Thoracic aorta (tissue), 2 donors: ENCODE measurements at regions not wholly inside any gene's neighbourhood (a gene's known extent, or its start where the extent isn't known, plus 50 kb on each side); places are given as distances from the start of the nearest gene placed in this dataset.

Experiments used
- ATAC-seq: fragments of 150-250 bp; one replicate; pipeline ENCODE4 v1.8.0; 2017; ENCODE audit warnings: low read depth; ENCODE audit not compliant: insufficient number of reproducible peaks, low FRiP score
- DNase-seq: peaks from one replicate; pipeline ENCODE4 v3.0.0-alpha.2; 2020; ENCODE audit warnings: low spot score
- H3K27ac ChIP-seq, 2 donors: fragments of 200-600 bp; sonication (generic); 1 replicate in 1 of 2; 2 replicates in 1 of 2; pipeline ENCODE4 v1.5.1; 2016; ENCODE audit warnings: mild to moderate bottlenecking in 2 of 2, moderate library complexity in 2 of 2
- H3K27me3 ChIP-seq: fragments of 200-600 bp; sonication (generic); replicated peaks from 2 replicates; pipeline ENCODE4 v1.6.0; 2016; ENCODE audit warnings: mild to moderate bottlenecking; ENCODE audit not compliant: insufficient read depth
- H3K36me3 ChIP-seq: fragments of 200-600 bp; sonication (generic); one replicate; pipeline ENCODE4 v1.5.1; 2016
- H3K4me1 ChIP-seq, 2 donors: fragments of 200-600 bp; sonication (generic); 1 replicate in 1 of 2; 2 replicates in 1 of 2; pipeline versions ENCODE4 v1.5.1 to v1.6.0; 2016; ENCODE audit warnings: low read depth in 2 of 2, mild to moderate bottlenecking in 1 of 2; ENCODE audit not compliant: control insufficient read depth in 1 of 2
- H3K4me3 ChIP-seq: fragments of 200-600 bp; sonication (generic); 2 replicates; pipeline ENCODE4 v1.5.1; 2016; ENCODE audit warnings: mild to moderate bottlenecking
- H3K9me3 ChIP-seq: fragments of 200-600 bp; sonication (generic); 2 replicates; pipeline ENCODE4 v1.5.1; 2016
- CTCF ChIP-seq: fragments of 200-600 bp; sonication (generic); IDR thresholded peaks from one replicate; pipeline ENCODE4 v1.5.1; 2019; ENCODE audit warnings: antibody characterized with exemption

DNA sequence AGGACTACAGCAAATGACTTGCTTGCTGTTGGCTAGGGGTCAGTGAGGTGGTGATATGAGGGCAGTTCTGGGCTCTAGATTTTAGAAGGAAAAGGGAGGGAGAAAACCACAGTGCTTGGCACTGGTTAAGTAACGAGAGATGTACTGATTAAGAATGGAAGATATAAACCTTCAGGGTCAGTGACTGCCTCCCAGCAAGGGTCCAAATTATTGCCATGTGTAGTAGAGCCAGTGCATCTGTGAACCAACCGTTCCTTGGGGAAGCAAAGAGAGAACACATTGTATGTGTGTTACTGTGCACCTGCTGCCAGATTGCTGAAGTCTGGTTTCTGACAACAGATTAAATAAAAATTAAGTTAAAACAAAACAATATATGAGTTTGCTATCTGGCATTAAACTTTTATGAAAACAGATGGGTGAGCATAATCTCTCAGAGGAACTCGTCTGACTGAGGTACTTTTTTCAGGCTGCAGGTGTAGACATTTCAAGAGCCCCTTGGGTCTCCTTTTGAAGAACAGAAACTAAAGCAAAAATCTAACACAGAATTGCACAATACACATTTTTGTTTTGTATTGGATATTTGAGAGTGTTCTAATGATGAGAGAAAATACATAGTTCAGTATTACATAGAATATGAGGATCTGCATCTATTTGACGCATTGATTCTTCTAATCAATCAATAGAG lies 1120.6 kb downstream of the SORCS3 start:
- Histone ChIP-seq H3K4me1 (no peaks in the 10 kb centered on the region), H3K4me3 (no peak overlapping the region), H3K9me3 (no peaks in the 10 kb centered on the region), H3K27ac (no peak overlapping the region), H3K36me3 (no peaks in the 10 kb centered on the region), H3K27me3 (no peaks in the 10 kb centered on the region)
- DNase-seq (no peak), ATAC-seq (no peak)
- no peak for TF ChIP-seq CTCF

GRCh38 chr10:105759669-105760068 lies 1118.6 kb downstream of the SORCS3 start:
- no peak for ATAC-seq
- Histone ChIP-seq H3K36me3 (no peaks in the 10 kb centered on the region), H3K27me3 (no peaks in the 10 kb centered on the region), H3K4me1 (no peaks in the 10 kb centered on the region), H3K9me3 (no peaks in the 10 kb centered on the region), H3K27ac (no peak overlapping the region), H3K4me3 (no peak overlapping the region)
- no peak for TF ChIP-seq CTCF
- no peak for DNase-seq

- ATAC-seq: no peak
- TF ChIP-seq CTCF: no peak
Observed at GRCh38 chr10:105758209-105758998, 1117.3 kb downstream of the SORCS3 start.

GRCh38 chr10:105757302-105757701 lies 1116.2 kb downstream of the SORCS3 start:
- no peak for ATAC-seq
- TF ChIP-seq CTCF: no peak
- DNase-seq: no peak

More at GRCh38 chr10:105758209-105758998, 1117.3 kb downstream of the SORCS3 start:
- H3K27ac ChIP-seq: no peak overlapping the region
- no peak for DNase-seq
- no peaks in the 10 kb centered on the region for H3K9me3 ChIP-seq
- no peaks in the 10 kb centered on the region for H3K27me3 ChIP-seq
- H3K4me1 ChIP-seq: no peaks in the 10 kb centered on the region
- H3K36me3 ChIP-seq: no peaks in the 10 kb centered on the region
- H3K4me3 ChIP-seq: no peak overlapping the region

GRCh38 chr10:105756386-105756785 lies 1115.3 kb downstream of the SORCS3 start:
- Histone ChIP-seq H3K4me1 (no peaks in the 10 kb centered on the region), H3K4me3 (no peak overlapping the region), H3K9me3 (no peaks in the 10 kb centered on the region), H3K36me3 (no peaks in the 10 kb centered on the region), H3K27ac (no peak overlapping the region), H3K27me3 (no peaks in the 10 kb centered on the region)
- ATAC-seq: no peak
- no peak for TF ChIP-seq CTCF
- DNase-seq: no peak

More at GRCh38 chr10:105757302-105757701, 1116.2 kb downstream of the SORCS3 start:
- Histone ChIP-seq H3K4me1 (no peaks in the 10 kb centered on the region), H3K9me3 (no peaks in the 10 kb centered on the region), H3K27ac (no peak overlapping the region), H3K4me3 (no peak overlapping the region), H3K36me3 (no peaks in the 10 kb centered on the region), H3K27me3 (no peaks in the 10 kb centered on the region)
